Chondrocyte (in vitro differentiated cells): ENCODE measurements at regions not wholly inside any gene's neighbourhood (a gene's known extent, or its start where the extent isn't known, plus 50 kb on each side); places are given as distances from the start of the nearest gene placed in this dataset.

Source experiments
- DNase-seq: peaks from one replicate; pipeline ENCODE4 v3.0.0; 2021; ENCODE audit warnings: mixed read lengths, low spot score
- H3K27ac Mint-ChIP-seq: one replicate; pipeline ENCODE4 v1.8.0; 2021; ENCODE audit warnings: mild to moderate bottlenecking, moderate library complexity, mixed read lengths; ENCODE audit not compliant: unreplicated experiment
- H3K27me3 Mint-ChIP-seq: 2 replicates; pipeline ENCODE4 v1.8.0; 2021; ENCODE audit warnings: low read depth, mixed read lengths
- H3K36me3 Mint-ChIP-seq: 2 replicates; pipeline ENCODE4 v1.8.0; 2021; ENCODE audit warnings: low read depth, mixed read lengths
- H3K4me1 Mint-ChIP-seq: 2 replicates; pipeline ENCODE4 v1.8.0; 2021; ENCODE audit warnings: low read depth, mild to moderate bottlenecking, mixed read lengths
- H3K4me3 Mint-ChIP-seq: one replicate; pipeline ENCODE4 v1.8.0; 2021; ENCODE audit warnings: mild to moderate bottlenecking, moderate library complexity, mixed read lengths; ENCODE audit not compliant: unreplicated experiment
- H3K9me3 Mint-ChIP-seq: 2 replicates; pipeline ENCODE4 v1.8.0; 2021; ENCODE audit warnings: low read depth, mixed read lengths
- TF ChIP-seq, protein P1 (sequence below): fragments of 200-600 bp; sonication (generic); IDR thresholded peaks from 2 replicates; pipeline ENCODE4 v1.5.0; 2021; ENCODE audit warnings: antibody characterized with exemption, mild to moderate bottlenecking, moderate library complexity

DNA sequence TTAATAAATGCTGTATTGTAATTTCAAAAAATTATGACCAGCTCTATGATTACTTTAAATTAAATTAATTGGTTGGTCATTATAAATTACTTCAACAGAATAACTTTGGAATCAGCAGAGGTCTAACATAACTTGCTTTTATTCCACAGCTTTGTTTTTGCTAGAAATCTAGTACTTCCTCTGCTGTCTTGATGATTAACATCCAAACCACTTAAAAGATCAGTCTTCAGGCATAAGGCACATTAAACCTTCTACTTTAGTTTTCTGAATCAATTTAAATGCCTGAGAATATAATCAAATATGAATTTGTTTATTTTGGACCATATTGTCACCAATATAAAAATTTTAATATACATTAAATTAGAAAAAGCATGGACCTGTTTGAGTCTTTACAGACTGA is 465.3 kb downstream of the ARL4A start:
- Mint-ChIP-seq H3K4me1 (no peaks in the 10 kb centered on the region), H3K36me3 (no peaks in the 10 kb centered on the region), H3K27ac (no peak overlapping the region), H3K4me3 (no peak overlapping the region), H3K9me3 (no peaks in the 10 kb centered on the region), H3K27me3 (no peaks in the 10 kb centered on the region)
- TF ChIP-seq, protein P1, sequence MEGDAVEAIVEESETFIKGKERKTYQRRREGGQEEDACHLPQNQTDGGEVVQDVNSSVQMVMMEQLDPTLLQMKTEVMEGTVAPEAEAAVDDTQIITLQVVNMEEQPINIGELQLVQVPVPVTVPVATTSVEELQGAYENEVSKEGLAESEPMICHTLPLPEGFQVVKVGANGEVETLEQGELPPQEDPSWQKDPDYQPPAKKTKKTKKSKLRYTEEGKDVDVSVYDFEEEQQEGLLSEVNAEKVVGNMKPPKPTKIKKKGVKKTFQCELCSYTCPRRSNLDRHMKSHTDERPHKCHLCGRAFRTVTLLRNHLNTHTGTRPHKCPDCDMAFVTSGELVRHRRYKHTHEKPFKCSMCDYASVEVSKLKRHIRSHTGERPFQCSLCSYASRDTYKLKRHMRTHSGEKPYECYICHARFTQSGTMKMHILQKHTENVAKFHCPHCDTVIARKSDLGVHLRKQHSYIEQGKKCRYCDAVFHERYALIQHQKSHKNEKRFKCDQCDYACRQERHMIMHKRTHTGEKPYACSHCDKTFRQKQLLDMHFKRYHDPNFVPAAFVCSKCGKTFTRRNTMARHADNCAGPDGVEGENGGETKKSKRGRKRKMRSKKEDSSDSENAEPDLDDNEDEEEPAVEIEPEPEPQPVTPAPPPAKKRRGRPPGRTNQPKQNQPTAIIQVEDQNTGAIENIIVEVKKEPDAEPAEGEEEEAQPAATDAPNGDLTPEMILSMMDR = no peak
- DNase-seq = no peak

DNA sequence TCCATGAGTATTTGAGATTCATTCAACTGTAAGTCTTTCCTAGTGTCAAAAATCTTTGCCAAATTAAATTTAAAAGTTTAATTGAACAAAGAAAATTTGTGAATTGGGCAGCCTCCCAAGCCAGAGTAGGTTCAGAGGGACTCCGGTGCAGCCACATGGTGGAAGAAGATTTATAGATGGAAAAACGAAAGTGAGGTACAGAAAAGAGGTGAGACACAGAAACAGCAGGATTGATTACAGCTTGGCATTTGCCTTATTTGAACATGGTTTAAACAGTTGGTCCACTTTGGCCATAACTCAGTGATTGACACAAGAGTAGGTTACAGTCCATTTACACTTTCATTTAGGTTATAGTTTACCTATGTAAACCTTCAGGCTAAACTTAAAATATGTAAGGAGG is 465.8 kb downstream of the ARL4A start:
- Mint-ChIP-seq H3K9me3 (no peaks in the 10 kb centered on the region), H3K4me3 (no peak overlapping the region), H3K27me3 (no peaks in the 10 kb centered on the region), H3K36me3 (no peaks in the 10 kb centered on the region), H3K27ac (no peak overlapping the region), H3K4me1 (no peaks in the 10 kb centered on the region)
- TF ChIP-seq, protein P1 = no peak
- no peak for DNase-seq

DNA sequence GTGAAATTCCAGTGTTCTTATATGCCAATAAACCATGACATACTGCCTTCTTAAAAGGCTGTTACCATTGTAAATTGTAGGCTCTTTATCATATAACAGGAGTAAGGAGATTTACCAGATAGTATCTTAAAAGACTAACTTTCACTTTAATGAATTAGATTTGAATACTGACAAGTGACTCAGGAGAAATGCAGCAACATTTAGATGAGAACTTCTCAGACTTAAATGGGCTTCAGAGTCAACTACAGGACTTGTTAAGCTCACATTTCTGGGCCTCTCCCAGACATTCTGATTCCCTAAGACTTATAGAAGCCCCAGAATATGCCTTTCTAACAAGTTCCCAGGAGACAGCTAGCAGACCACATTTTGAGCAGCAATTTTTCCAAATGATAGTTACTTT is 466.3 kb downstream of the ARL4A start:
- H3K4me3 Mint-ChIP-seq = no peak overlapping the region
- no peaks in the 10 kb centered on the region for H3K9me3 Mint-ChIP-seq
- no peak overlapping the region for H3K27ac Mint-ChIP-seq
- TF ChIP-seq, protein P1 = no peak
- H3K27me3 Mint-ChIP-seq = no peaks in the 10 kb centered on the region
- DNase-seq = no peak
- H3K36me3 Mint-ChIP-seq = no peaks in the 10 kb centered on the region
- H3K4me1 Mint-ChIP-seq = no peaks in the 10 kb centered on the region

DNA sequence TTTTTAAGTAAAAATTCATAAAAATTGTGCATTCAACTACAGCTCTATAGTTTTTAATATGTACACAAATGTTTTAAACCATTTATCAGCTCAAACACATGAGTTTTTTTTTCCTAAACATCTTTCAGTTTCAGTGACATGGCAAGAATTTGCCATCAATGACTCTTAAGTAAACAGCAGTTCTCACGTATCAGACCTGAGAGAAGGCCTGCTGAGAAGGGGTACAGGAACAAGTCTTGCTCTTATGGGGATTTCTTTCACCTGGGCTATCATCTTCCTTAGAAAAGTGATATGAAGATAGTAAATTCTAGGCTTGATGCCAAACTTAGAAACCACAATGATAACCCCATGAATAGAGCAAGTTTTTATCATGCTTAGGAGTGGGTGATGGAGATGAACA is 467.8 kb downstream of the ARL4A start:
- no peak overlapping the region for H3K27ac Mint-ChIP-seq

DNA sequence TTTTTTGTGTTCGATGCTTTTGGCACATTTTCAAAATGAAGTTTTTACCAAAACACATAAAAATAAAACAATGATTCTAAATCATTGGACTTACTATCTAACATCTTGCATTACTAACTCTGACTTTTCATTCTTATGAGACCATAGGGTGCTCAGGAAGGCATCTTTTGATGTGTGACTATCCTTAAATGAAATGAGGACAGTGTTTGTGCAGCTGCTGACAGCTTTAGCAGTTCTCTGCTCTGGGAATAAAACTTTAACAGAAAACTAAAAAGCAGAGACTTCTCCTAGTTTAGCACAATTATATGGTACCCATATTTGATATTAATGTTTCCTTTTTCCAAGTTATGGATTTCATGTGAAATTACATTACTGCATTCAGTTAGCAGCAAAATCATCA is 471.6 kb downstream of the ARL4A start:
- Mint-ChIP-seq H3K27ac (no peak overlapping the region), H3K9me3 (no peaks in the 10 kb centered on the region), H3K36me3 (no peaks in the 10 kb centered on the region), H3K4me3 (no peak overlapping the region), H3K4me1 (no peaks in the 10 kb centered on the region), H3K27me3 (no peaks in the 10 kb centered on the region)
- TF ChIP-seq, protein P1 = no peak
- no peak for DNase-seq

More for the DNA sequence above, 467.8 kb downstream of the ARL4A start:
- TF ChIP-seq, protein P1 = no peak
- Mint-ChIP-seq H3K4me3 (no peak overlapping the region), H3K27me3 (no peaks in the 10 kb centered on the region), H3K36me3 (no peaks in the 10 kb centered on the region), H3K4me1 (no peaks in the 10 kb centered on the region), H3K9me3 (no peaks in the 10 kb centered on the region)
- no peak for DNase-seq
